HG03196 (cell line): ENCODE measurements at regions not wholly inside any gene's neighbourhood (a gene's known extent, or its start where the extent isn't known, plus 50 kb on each side); places are given as distances from the start of the nearest gene placed in this dataset.
"Not testable (repeated sequence)": the region's sequence is repeated elsewhere in the genome, so short reads cannot be mapped to it uniquely, and the experiment has no call there.

Experiments used
- ATAC-seq: cut with Tn5 transposase; IDR thresholded peaks from one replicate; pipeline ENCODE4 v1.9.1; 2021; ENCODE audit not compliant: unreplicated experiment

- no peak for ATAC-seq
Measured at GRCh38 chr6:4341078-4341797, 205.9 kb upstream of the ECI2 start.

GRCh38 chr6:4340544-4340943 is 205.2 kb upstream of the ECI2 start:
- ATAC-seq: no peak

- ATAC-seq: no peak
Measured at GRCh38 chr6:4338884-4339283, 203.5 kb upstream of the ECI2 start.

- ATAC-seq: no peak
Measured at GRCh38 chr6:4336778-4337442, 201.5 kb upstream of the ECI2 start.

GRCh38 chr6:4336084-4336483 is 200.7 kb upstream of the ECI2 start:
- ATAC-seq: no peak

GRCh38 chr6:4334158-4334740 is 198.9 kb upstream of the ECI2 start:
- ATAC-seq: not testable (repeated sequence)

GRCh38 chr6:4327841-4328240 is 192.5 kb upstream of the ECI2 start:
- ATAC-seq: no peak

- ATAC-seq: no peak
Measured at GRCh38 chr6:4324746-4325145, 189.4 kb upstream of the ECI2 start.

GRCh38 chr6:4323322-4323721 is 187.9 kb upstream of the ECI2 start:
- no peak for ATAC-seq

- no peak for ATAC-seq
Measured at GRCh38 chr6:4322846-4323309, 187.5 kb upstream of the ECI2 start.

- no peak for ATAC-seq
Measured at GRCh38 chr6:4322134-4322845, 186.9 kb upstream of the ECI2 start.

- no peak for ATAC-seq
Measured at GRCh38 chr6:4320860-4321259, 185.5 kb upstream of the ECI2 start.

GRCh38 chr6:4319981-4320683 is 184.8 kb upstream of the ECI2 start:
- no peak for ATAC-seq

GRCh38 chr6:4318321-4318720 is 182.9 kb upstream of the ECI2 start:
- ATAC-seq: no peak

GRCh38 chr6:4316867-4317400 is 181.6 kb upstream of the ECI2 start:
- no peak for ATAC-seq

- no peak for ATAC-seq
Measured at GRCh38 chr6:4314201-4314707, 178.9 kb upstream of the ECI2 start.

- ATAC-seq: no peak
Measured at GRCh38 chr6:4313044-4313686, 177.8 kb upstream of the ECI2 start.

GRCh38 chr6:4311976-4312860 is 176.8 kb upstream of the ECI2 start:
- ATAC-seq: no peak

GRCh38 chr6:4309540-4309939 is 174.2 kb upstream of the ECI2 start:
- ATAC-seq: no peak
